Body of pancreas (tissue), 4 donors: ENCODE measurements at regions not wholly inside any gene's neighbourhood (a gene's known extent, or its start where the extent isn't known, plus 50 kb on each side); places are given as distances from the start of the nearest gene placed in this dataset.
"Not testable (repeated sequence)": the region's sequence is repeated elsewhere in the genome, so short reads cannot be mapped to it uniquely, and the experiment has no call there.

ENCODE experiments used
- ATAC-seq: fragments of 150-250 bp; one replicate; pipeline ENCODE4 v1.9.1; 2016
- DNase-seq, 4 donors: peaks; one replicate each; pipeline ENCODE4 v3.0.0-alpha.2; 2019
- H3K27ac ChIP-seq, 4 donors: fragments of 200-600 bp; sonication (generic); 1 replicate in 3 of 4; 2 replicates in 1 of 4; pipeline versions ENCODE4 v1.5.1 to v1.6.1; 2016 to 2019; ENCODE audit warnings: mild to moderate bottlenecking in 1 of 4, mixed read lengths in 1 of 4, moderate library complexity in 1 of 4
- H3K27me3 ChIP-seq, 2 donors: fragments of 200-600 bp; sonication (generic); one replicate each; pipeline ENCODE4 v1.6.0; 2016; ENCODE audit warnings: mild to moderate bottlenecking in 1 of 2
- H3K36me3 ChIP-seq, 2 donors: fragments of 200-600 bp; sonication (generic); replicated peaks in 1 of 2; 2 replicates each; pipeline ENCODE4 v1.5.1; 2016; ENCODE audit warnings: low read depth in 2 of 2; ENCODE audit not compliant: insufficient read depth in 1 of 2
- H3K4me1 ChIP-seq: fragments of 200-600 bp; sonication (generic); one replicate; pipeline ENCODE4 v1.6.0; 2016
- H3K4me3 ChIP-seq, 2 donors: fragments of 200-600 bp; sonication (generic); 1 replicate in 1 of 2; 2 replicates in 1 of 2; pipeline ENCODE4 v1.5.1; 2016 to 2019
- H3K9me3 ChIP-seq, 3 donors: fragments of 200-600 bp; sonication (generic); 1 replicate in 2 of 3; 2 replicates in 1 of 3; pipeline ENCODE4 v1.5.1; 2016
- CTCF ChIP-seq, 7 experiments: fragments of 450-650 bp in 4 of 7; fragments of 200-600 bp in 3 of 7; sonication (generic) in 3 of 7; IDR thresholded peaks; one replicate each; pipeline ENCODE4 v1.5.1; 2016 to 2019; ENCODE audit warnings: antibody characterized with exemption in 7 of 7
- POLR2A ChIP-seq, 3 donors: fragments of 450-650 bp; IDR thresholded peaks; one replicate each; pipeline ENCODE4 v1.6.1; 2016; ENCODE audit warnings: antibody characterized with exemption in 3 of 3, mild to moderate bottlenecking in 2 of 3
- WGBS, 2 donors: methylation state at CpG; one replicate each; pipeline ENCODE4 v1.1.5; 2017; 5-methylcytosine and 5-hydroxymethylcytosine counted together
- intact Hi-C: fragments of 100-400 bp; cut with DNase I; formaldehyde crosslinking; loops from one replicate; pipeline ENCODE4 v1.15.1; 2023

GRCh38 chr3:170653801-170654200 lies 67.9 kb upstream of the SLC7A14 start:
- H3K4me1 ChIP-seq = no peaks in the 10 kb centered on the region
- DNase-seq (no peak), ATAC-seq (no peak)
- H3K9me3 ChIP-seq = no peaks in the 10 kb centered on the region
- TF ChIP-seq POLR2A (IDR thresholded peaks at IDR 0.05) = no peak
- no peak for TF ChIP-seq CTCF (IDR thresholded peaks at IDR 0.05)
- no peaks in the 10 kb centered on the region for H3K36me3 ChIP-seq
- no peak overlapping the region for H3K27ac ChIP-seq
- H3K4me3 ChIP-seq = no peak overlapping the region
- H3K27me3 ChIP-seq = no peaks in the 10 kb centered on the region
- intact Hi-C loops = no loop called here
- 72 to 83% methylated on average over 9 to 21 of the region's 21 CpGs for WGBS, 2 donors

DNA sequence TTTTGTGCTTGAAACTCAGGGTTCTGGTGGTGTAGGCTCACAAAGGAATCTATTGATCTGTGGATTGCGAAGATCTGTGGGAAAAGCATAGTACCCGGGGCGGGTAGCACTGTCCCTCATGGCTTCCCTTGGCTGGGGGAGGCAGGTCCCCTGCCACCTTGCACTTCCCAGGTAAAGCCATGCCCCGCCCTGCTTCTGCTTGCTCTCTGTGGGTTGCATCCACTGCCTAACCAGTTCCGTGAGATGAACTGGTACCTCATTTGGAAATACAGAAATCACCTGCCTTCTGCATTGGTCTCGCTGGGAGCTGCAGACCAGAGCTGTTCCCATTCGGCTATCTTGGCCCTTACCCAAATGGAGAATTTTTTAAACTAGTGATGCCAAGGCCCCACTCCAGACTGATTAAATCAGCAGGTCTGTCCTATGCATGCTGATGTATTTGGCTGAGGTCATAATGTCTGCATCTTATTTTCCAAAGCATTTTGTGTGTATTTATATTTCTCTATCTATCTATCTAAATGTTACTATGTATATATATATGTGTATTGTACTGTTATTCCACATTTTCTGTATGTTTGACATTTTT lies 65.5 kb upstream of the SLC7A14 start:
- ATAC-seq (no peak), DNase-seq (no peak)
- H3K4me3 ChIP-seq = no peak overlapping the region
- H3K9me3 ChIP-seq = no peaks in the 10 kb centered on the region
- no peaks in the 10 kb centered on the region for H3K4me1 ChIP-seq
- 48 to 56% methylated on average over 5 to 7 of the region's 7 CpGs for WGBS, 2 donors
- intact Hi-C loops = no loop called here
- TF ChIP-seq POLR2A (IDR thresholded peaks at IDR 0.05) = no peak
- TF ChIP-seq CTCF (IDR thresholded peaks at IDR 0.05) = no peak
- H3K27ac ChIP-seq = no peak overlapping the region
- no peaks in the 10 kb centered on the region for H3K36me3 ChIP-seq
- H3K27me3 ChIP-seq = no peaks in the 10 kb centered on the region

DNA sequence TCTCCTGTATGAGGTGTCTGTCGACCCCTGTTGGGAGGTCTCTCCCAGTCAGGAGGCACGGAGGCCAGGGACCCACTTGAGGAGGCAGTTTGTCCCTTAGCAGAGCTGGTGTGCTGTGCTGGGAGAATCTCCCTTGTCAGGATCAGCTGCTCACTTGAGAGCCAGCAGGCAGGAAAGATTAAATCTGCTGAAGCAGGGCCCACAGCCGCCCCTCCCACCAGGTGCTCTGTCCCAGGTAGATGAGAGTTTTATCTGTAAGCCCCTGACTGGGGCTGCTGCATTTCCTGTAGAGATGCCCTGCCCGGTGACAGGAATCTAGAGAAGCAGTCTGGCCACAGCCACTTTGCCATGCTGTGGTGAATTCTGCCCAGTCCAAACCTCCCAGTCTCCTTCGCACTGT lies 64.7 kb upstream of the SLC7A14 start:
- H3K27ac ChIP-seq, H3K4me1 ChIP-seq, intact Hi-C loops, H3K27me3 ChIP-seq, H3K36me3 ChIP-seq, ATAC-seq, H3K9me3 ChIP-seq, DNase-seq, H3K4me3 ChIP-seq: not testable (repeated sequence)
- WGBS, 2 donors = 61 to 69% methylated on average over 3 to 5 of the region's 5 CpGs

GRCh38 chr3:170644711-170645110 lies 58.8 kb upstream of the SLC7A14 start:
- Histone ChIP-seq H3K4me1 (no peaks in the 10 kb centered on the region), H3K27me3 (no peaks in the 10 kb centered on the region), H3K4me3 (no peak overlapping the region), H3K27ac (no peak overlapping the region), H3K36me3 (no peaks in the 10 kb centered on the region), H3K9me3 (no peaks in the 10 kb centered on the region)
- WGBS, 2 donors = 68 to 100% methylated on average over 1 of the region's 1 CpG
- intact Hi-C loops = no loop called here
- ATAC-seq (no peak), DNase-seq (no peak)
- TF ChIP-seq POLR2A (IDR thresholded peaks at IDR 0.05) (no peak), CTCF (IDR thresholded peaks at IDR 0.05) (no peak)

- intact Hi-C loops = no loop called here
- H3K36me3 ChIP-seq = no peaks in the 10 kb centered on the region
- H3K27me3 ChIP-seq = no peaks in the 10 kb centered on the region
- H3K9me3 ChIP-seq = no peaks in the 10 kb centered on the region
- DNase-seq (no peak), ATAC-seq (no peak)
- H3K4me1 ChIP-seq = no peaks in the 10 kb centered on the region
- H3K27ac ChIP-seq = no peak overlapping the region
- H3K4me3 ChIP-seq = no peak overlapping the region
- 60 to 72% methylated on average over 3 of the region's 3 CpGs for WGBS, 2 donors
- TF ChIP-seq POLR2A (IDR thresholded peaks at IDR 0.05) (no peak), CTCF (IDR thresholded peaks at IDR 0.05) (no peak)
These were observed 58.0 kb upstream of the SLC7A14 start for GRCh38 chr3:170643831-170644230.
